ENCODE measurements at regions not wholly inside any gene's neighbourhood (a gene's known extent, or its start where the extent isn't known, plus 50 kb on each side); places are given as distances from the start of the nearest gene placed in this dataset.

DNA sequence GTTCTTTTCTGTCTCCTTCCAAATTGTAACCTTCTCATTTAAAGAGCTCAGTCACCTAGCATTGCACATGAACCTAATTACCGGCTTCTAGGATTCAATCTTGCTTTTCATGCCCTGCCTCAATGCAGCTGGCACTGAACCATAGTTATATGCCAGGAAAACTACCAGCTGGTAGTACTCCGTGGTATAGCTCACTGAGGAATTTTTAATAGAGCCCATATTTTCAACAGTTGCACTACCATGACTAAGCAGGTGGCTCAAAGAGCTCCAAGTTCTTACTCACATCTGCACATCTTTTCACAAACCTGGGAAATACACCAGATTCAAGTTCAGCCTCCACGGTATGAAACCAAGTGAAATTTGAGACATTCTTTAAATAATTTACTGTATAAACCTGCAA, 363.5 kb downstream of the GRB14 start (continued):
- TF ChIP-seq, protein P1, sequence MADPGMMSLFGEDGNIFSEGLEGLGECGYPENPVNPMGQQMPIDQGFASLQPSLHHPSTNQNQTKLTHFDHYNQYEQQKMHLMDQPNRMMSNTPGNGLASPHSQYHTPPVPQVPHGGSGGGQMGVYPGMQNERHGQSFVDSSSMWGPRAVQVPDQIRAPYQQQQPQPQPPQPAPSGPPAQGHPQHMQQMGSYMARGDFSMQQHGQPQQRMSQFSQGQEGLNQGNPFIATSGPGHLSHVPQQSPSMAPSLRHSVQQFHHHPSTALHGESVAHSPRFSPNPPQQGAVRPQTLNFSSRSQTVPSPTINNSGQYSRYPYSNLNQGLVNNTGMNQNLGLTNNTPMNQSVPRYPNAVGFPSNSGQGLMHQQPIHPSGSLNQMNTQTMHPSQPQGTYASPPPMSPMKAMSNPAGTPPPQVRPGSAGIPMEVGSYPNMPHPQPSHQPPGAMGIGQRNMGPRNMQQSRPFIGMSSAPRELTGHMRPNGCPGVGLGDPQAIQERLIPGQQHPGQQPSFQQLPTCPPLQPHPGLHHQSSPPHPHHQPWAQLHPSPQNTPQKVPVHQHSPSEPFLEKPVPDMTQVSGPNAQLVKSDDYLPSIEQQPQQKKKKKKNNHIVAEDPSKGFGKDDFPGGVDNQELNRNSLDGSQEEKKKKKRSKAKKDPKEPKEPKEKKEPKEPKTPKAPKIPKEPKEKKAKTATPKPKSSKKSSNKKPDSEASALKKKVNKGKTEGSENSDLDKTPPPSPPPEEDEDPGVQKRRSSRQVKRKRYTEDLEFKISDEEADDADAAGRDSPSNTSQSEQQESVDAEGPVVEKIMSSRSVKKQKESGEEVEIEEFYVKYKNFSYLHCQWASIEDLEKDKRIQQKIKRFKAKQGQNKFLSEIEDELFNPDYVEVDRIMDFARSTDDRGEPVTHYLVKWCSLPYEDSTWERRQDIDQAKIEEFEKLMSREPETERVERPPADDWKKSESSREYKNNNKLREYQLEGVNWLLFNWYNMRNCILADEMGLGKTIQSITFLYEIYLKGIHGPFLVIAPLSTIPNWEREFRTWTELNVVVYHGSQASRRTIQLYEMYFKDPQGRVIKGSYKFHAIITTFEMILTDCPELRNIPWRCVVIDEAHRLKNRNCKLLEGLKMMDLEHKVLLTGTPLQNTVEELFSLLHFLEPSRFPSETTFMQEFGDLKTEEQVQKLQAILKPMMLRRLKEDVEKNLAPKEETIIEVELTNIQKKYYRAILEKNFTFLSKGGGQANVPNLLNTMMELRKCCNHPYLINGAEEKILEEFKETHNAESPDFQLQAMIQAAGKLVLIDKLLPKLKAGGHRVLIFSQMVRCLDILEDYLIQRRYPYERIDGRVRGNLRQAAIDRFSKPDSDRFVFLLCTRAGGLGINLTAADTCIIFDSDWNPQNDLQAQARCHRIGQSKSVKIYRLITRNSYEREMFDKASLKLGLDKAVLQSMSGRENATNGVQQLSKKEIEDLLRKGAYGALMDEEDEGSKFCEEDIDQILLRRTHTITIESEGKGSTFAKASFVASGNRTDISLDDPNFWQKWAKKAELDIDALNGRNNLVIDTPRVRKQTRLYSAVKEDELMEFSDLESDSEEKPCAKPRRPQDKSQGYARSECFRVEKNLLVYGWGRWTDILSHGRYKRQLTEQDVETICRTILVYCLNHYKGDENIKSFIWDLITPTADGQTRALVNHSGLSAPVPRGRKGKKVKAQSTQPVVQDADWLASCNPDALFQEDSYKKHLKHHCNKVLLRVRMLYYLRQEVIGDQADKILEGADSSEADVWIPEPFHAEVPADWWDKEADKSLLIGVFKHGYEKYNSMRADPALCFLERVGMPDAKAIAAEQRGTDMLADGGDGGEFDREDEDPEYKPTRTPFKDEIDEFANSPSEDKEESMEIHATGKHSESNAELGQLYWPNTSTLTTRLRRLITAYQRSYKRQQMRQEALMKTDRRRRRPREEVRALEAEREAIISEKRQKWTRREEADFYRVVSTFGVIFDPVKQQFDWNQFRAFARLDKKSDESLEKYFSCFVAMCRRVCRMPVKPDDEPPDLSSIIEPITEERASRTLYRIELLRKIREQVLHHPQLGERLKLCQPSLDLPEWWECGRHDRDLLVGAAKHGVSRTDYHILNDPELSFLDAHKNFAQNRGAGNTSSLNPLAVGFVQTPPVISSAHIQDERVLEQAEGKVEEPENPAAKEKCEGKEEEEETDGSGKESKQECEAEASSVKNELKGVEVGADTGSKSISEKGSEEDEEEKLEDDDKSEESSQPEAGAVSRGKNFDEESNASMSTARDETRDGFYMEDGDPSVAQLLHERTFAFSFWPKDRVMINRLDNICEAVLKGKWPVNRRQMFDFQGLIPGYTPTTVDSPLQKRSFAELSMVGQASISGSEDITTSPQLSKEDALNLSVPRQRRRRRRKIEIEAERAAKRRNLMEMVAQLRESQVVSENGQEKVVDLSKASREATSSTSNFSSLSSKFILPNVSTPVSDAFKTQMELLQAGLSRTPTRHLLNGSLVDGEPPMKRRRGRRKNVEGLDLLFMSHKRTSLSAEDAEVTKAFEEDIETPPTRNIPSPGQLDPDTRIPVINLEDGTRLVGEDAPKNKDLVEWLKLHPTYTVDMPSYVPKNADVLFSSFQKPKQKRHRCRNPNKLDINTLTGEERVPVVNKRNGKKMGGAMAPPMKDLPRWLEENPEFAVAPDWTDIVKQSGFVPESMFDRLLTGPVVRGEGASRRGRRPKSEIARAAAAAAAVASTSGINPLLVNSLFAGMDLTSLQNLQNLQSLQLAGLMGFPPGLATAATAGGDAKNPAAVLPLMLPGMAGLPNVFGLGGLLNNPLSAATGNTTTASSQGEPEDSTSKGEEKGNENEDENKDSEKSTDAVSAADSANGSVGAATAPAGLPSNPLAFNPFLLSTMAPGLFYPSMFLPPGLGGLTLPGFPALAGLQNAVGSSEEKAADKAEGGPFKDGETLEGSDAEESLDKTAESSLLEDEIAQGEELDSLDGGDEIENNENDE (IDR thresholded peaks at IDR 0.05; ENCODE audit: insufficient replicate concordance, low read length) = no peak
- TF ChIP-seq FOSL1 (IDR thresholded peaks at IDR 0.05; ENCODE audit: insufficient read depth, low read depth, low read length) (no peak), TAF7 (optimal IDR thresholded peaks at IDR 0.05; ENCODE audit: borderline replicate concordance, low read depth, low read length) (no peak), EP300 (IDR thresholded peaks at IDR 0.05; ENCODE audit: borderline replicate concordance in 1 of 2, low read depth in 2 of 2, low read length in 2 of 2) (no peak), GABPA (IDR thresholded peaks at IDR 0.05; ENCODE audit: borderline replicate concordance, insufficient read depth, low read length) (no peak), PHF8 (conservative IDR thresholded peaks at IDR 0.05; ENCODE audit: low read depth, low read length) (no peak), HDAC2 (IDR thresholded peaks at IDR 0.05; ENCODE audit: borderline replicate concordance in 1 of 2, low read depth in 2 of 2, low read length in 2 of 2) (no peak), GTF2F1 (IDR thresholded peaks at IDR 0.05; ENCODE audit: borderline replicate concordance, low read depth, low read length) (no peak), CTBP2 (IDR thresholded peaks at IDR 0.05; ENCODE audit: borderline replicate concordance, insufficient read depth, insufficient read length, low read length) (no peak), CREB1 (IDR thresholded peaks at IDR 0.05) (no peak), RNF2 (IDR thresholded peaks at IDR 0.05; ENCODE audit: borderline replicate concordance, low read depth, low read length, missing control alignments, poor library complexity, severe bottlenecking) (no peak)

Data from H1 (cell line).